Stomach (tissue), 8 donors: ENCODE measurements at regions not wholly inside any gene's neighbourhood (a gene's known extent, or its start where the extent isn't known, plus 50 kb on each side); places are given as distances from the start of the nearest gene placed in this dataset.

Experiments
- DNase-seq, 2 donors: peaks; one replicate each; pipeline versions ENCODE4 v3.0.0 to v3.0.0-alpha.2; 2013 to 2019
- H3K27ac ChIP-seq, 5 donors: fragments of 200-600 bp in 4 of 5; sonication (generic) in 4 of 5; one replicate each; pipeline ENCODE4 v1.5.1; 2013 to 2019; ENCODE audit warnings: mild to moderate bottlenecking in 1 of 5, moderate library complexity in 1 of 5
- H3K27me3 ChIP-seq, 3 donors: fragments of 200-600 bp; sonication (generic); one replicate each; pipeline ENCODE4 v1.5.1; 2017 to 2019; ENCODE audit warnings: mixed run types in 1 of 3
- H3K36me3 ChIP-seq, 4 donors: fragments of 200-600 bp; sonication (generic); 1 replicate in 3 of 4; 2 replicates in 1 of 4; pipeline ENCODE4 v1.5.1; 2016 to 2019
- H3K4me1 ChIP-seq, 4 donors: fragments of 200-600 bp; sonication (generic); one replicate each; pipeline ENCODE4 v1.5.1; 2016 to 2019
- H3K4me3 ChIP-seq, 4 donors: fragments of 200-600 bp; sonication (generic) in 3 of 4; one replicate each; pipeline ENCODE4 v1.5.1; 2016 to 2019; ENCODE audit warnings: mild to moderate bottlenecking in 1 of 4
- H3K9me3 ChIP-seq, 4 donors: fragments of 200-600 bp; sonication (generic); one replicate each; pipeline ENCODE4 v1.5.1; 2016 to 2019
- EP300 ChIP-seq: sonication (generic); formaldehyde crosslinking; IDR thresholded peaks from one replicate; pipeline ENCODE4 v1.6.1; 2017; ENCODE audit warnings: antibody characterized with exemption
- POLR2A ChIP-seq, 4 donors: fragments of 450-650 bp; IDR thresholded peaks; one replicate each; pipeline ENCODE4 v1.6.1; 2016; ENCODE audit warnings: antibody characterized with exemption in 4 of 4, control low read depth in 2 of 4, mild to moderate bottlenecking in 1 of 4, moderate library complexity in 1 of 4
- POLR2AphosphoS5 ChIP-seq, 3 donors: sonication (generic); formaldehyde crosslinking; IDR thresholded peaks; one replicate each; pipeline ENCODE4 v1.6.1; 2016; ENCODE audit warnings: antibody characterized with exemption in 3 of 3
- WGBS, 5 donors: extraction: QIAGEN DNeasy Blood & Tissue Kit in 3 of 5; methylation state at CpG; one replicate each; pipeline versions ENCODE4 v1.1.5 to v1.1.7; 2013 to 2018; 5-methylcytosine and 5-hydroxymethylcytosine counted together
- intact Hi-C: fragments of 100-400 bp; cut with DNase I; formaldehyde crosslinking; loops from one replicate; pipeline ENCODE4 v1.15.1; 2023; ENCODE audit warnings: low total_unique reads
- TF ChIP-seq, protein P1 (sequence below), 7 experiments: fragments of 450-650 bp in 4 of 7; fragments of 200-600 bp in 3 of 7; sonication (generic) in 3 of 7; IDR thresholded peaks; one replicate each; pipeline ENCODE4 v1.5.1; 2016 to 2019; ENCODE audit warnings: antibody characterized with exemption in 7 of 7, control low read depth in 2 of 7, mild to moderate bottlenecking in 1 of 7
- donor health status: healthy with polysubstance abuse.
- donor health status: Bipolar disorder and iron deficiency.
- donor health status: healthy.

DNA sequence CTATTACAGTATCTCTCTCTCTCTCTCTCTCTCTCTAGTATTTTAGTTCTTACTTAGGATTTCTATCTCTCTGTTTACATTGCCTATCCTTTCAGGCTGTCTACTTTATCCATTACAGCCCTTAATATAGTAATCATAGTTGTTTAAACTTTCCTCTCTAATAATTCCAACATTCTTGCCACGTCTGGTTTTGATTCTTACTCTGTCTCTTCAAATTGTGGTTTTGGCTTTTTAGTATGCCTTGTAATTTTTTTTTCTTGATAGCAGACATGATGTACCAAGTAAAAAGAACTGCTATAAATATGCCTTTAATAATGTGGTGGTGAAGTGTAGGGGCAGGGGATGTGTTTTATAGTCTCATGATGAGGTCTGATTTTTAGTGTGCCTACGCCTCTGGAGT lies 1809.5 kb upstream of the CELF4 start:
- 50 to 64% (median 59%) methylated on average over 2 of the region's 2 CpGs for WGBS, 5 donors

DNA sequence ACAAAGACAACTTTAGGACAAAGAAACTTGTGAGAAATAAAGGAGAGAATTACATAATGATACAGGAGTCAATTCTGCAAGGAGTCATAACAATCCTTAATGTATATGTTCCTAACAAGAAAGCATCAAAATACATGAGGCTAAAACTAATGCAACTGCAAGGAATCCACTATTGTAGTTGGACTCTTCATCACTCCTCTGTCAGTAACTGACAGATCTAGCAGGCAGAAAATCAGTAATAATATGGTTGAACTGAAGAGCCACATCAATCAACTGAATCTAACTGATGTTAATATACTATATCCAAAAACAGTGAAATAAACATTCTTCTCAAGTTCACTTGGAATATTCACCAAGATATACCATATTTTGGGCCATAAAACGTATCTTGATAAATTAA lies 1806.4 kb upstream of the CELF4 start:
- TF ChIP-seq POLR2A (IDR thresholded peaks at IDR 0.05): no peak
- TF ChIP-seq, protein P1, sequence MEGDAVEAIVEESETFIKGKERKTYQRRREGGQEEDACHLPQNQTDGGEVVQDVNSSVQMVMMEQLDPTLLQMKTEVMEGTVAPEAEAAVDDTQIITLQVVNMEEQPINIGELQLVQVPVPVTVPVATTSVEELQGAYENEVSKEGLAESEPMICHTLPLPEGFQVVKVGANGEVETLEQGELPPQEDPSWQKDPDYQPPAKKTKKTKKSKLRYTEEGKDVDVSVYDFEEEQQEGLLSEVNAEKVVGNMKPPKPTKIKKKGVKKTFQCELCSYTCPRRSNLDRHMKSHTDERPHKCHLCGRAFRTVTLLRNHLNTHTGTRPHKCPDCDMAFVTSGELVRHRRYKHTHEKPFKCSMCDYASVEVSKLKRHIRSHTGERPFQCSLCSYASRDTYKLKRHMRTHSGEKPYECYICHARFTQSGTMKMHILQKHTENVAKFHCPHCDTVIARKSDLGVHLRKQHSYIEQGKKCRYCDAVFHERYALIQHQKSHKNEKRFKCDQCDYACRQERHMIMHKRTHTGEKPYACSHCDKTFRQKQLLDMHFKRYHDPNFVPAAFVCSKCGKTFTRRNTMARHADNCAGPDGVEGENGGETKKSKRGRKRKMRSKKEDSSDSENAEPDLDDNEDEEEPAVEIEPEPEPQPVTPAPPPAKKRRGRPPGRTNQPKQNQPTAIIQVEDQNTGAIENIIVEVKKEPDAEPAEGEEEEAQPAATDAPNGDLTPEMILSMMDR (IDR thresholded peaks at IDR 0.05): no peak
- TF ChIP-seq POLR2AphosphoS5 (IDR thresholded peaks at IDR 0.05): no peak
- no peak for TF ChIP-seq EP300
- Histone ChIP-seq H3K36me3 (no peaks in the 10 kb centered on the region), H3K4me3 (no peak overlapping the region), H3K9me3 (peaks cover 0 to 8% (median 0%) of the 10 kb centered on the region in 4 donors), H3K27me3 (no peaks in the 10 kb centered on the region), H3K27ac (no peak overlapping the region), H3K4me1 (no peaks in the 10 kb centered on the region)
- 67 to 90% (median 76%) methylated on average over 1 of the region's 1 CpG for WGBS, 5 donors
- intact Hi-C loops: no loop called here
- no peak for DNase-seq

More for the DNA sequence above, 1809.5 kb upstream of the CELF4 start:
- no peaks in the 10 kb centered on the region for H3K36me3 ChIP-seq
- no peak for DNase-seq
- no peaks in the 10 kb centered on the region for H3K4me1 ChIP-seq
- intact Hi-C loops: no loop called here
- H3K27ac ChIP-seq: no peak overlapping the region
- TF ChIP-seq POLR2A (IDR thresholded peaks at IDR 0.05): no peak
- TF ChIP-seq EP300: no peak
- TF ChIP-seq, protein P1 (IDR thresholded peaks at IDR 0.05): no peak
- no peak for TF ChIP-seq POLR2AphosphoS5 (IDR thresholded peaks at IDR 0.05)
- no peaks in the 10 kb centered on the region for H3K27me3 ChIP-seq
- H3K4me3 ChIP-seq: no peak overlapping the region
- peaks cover 0 to 8% (median 0%) of the 10 kb centered on the region in 4 donors for H3K9me3 ChIP-seq

DNA sequence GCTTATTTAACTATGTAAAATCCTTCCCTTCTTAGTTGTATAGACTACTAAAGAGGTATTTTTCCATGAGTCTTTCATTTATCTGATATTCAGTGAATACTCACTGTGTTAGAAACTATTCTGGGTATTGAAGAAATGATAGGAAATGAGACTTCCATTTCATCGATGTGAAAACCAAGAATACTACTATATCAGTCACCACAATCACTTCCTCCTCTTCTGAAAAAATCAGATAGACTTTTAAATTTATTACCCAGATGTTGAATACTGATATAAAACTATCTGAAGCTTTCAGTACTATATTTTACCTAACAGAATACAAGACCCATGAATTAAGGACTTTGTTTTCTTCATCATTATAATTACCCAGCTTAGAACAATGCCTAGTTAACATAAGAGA lies 1801.1 kb upstream of the CELF4 start:
- Histone ChIP-seq H3K27ac (no peak overlapping the region), H3K4me1 (no peaks in the 10 kb centered on the region), H3K4me3 (no peak overlapping the region), H3K27me3 (no peaks in the 10 kb centered on the region), H3K36me3 (no peaks in the 10 kb centered on the region), H3K9me3 (no peaks in the 10 kb centered on the region)
- DNase-seq: no peak
- 71 to 85% (median 79%) methylated on average over 1 of the region's 1 CpG for WGBS, 5 donors
- no peak for TF ChIP-seq POLR2AphosphoS5 (IDR thresholded peaks at IDR 0.05)
- TF ChIP-seq EP300: no peak
- TF ChIP-seq POLR2A (IDR thresholded peaks at IDR 0.05): no peak
- TF ChIP-seq, protein P1 (IDR thresholded peaks at IDR 0.05): no peak
- intact Hi-C loops: no loop called here

DNA sequence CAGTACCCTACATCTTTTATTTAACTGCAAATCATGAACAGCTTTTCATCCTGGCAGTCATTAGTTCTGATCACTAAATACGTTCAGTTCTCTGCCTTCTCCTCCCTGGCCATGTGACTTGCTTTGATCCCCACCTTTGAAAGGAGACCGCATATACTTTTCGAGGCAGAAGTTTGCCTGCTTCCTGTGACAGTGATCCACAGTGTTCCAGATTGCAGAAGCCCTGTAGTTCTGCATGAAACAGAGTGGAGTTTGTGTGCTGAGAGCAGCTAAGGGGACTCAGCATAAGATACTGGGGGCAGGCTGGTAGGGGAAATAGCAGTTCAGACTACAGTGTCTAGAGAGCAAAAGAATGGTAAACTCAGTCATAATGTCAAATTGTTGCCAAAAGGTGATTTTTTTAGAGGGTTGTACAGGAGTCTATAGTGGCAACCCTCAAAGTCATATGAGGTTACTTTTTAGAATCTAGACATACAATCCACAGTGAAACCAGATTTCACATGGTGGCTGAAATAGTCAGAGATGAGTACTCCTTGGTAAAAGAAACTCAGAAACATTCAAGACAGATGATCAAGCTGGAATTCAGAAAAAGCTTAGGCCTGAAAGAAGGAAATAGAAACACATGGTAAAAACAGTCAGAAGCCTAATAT lies 1800.4 kb upstream of the CELF4 start:
- TF ChIP-seq POLR2A (IDR thresholded peaks at IDR 0.05) (no peak), POLR2AphosphoS5 (IDR thresholded peaks at IDR 0.05) (no peak), EP300 (no peak)
- TF ChIP-seq, protein P1 (IDR thresholded peaks at IDR 0.05): no peak
- H3K27me3 ChIP-seq: no peaks in the 10 kb centered on the region
- no peak for DNase-seq
- H3K9me3 ChIP-seq: no peaks in the 10 kb centered on the region
- H3K27ac ChIP-seq: no peak overlapping the region
- 62 to 80% (median 71%) methylated on average over 3 of the region's 3 CpGs for WGBS, 5 donors
- no peaks in the 10 kb centered on the region for H3K36me3 ChIP-seq
- intact Hi-C loops: no loop called here
- no peak overlapping the region for H3K4me3 ChIP-seq
- no peaks in the 10 kb centered on the region for H3K4me1 ChIP-seq
